GM19438 (cell line): ENCODE measurements at regions not wholly inside any gene's neighbourhood (a gene's known extent, or its start where the extent isn't known, plus 50 kb on each side); places are given as distances from the start of the nearest gene placed in this dataset.

ENCODE experiments used
- ATAC-seq: cut with Tn5 transposase; IDR thresholded peaks from one replicate; pipeline ENCODE4 v1.9.1; 2021; ENCODE audit warnings: low read depth; ENCODE audit not compliant: unreplicated experiment

DNA sequence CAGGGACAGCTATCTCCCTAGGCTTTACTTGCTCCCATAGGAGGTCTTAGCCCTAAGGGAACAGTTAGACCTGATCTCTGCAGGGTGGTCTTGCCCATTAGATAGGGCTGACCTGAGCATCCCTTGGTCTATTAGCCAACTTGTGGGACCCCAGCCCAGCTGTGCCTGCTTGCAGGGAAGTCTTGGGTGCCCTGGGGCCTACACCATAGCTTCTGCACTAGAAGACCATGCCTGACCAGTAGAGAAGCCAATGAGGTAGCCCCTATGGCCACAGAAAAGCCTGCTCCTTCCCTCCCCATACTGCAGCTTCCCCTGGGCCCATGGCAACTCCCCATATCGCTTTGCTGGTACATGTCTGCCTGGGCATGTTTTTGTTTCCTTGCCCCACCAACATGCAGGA is 1049.1 kb downstream of the TRHDE start:
- no peak for ATAC-seq

DNA sequence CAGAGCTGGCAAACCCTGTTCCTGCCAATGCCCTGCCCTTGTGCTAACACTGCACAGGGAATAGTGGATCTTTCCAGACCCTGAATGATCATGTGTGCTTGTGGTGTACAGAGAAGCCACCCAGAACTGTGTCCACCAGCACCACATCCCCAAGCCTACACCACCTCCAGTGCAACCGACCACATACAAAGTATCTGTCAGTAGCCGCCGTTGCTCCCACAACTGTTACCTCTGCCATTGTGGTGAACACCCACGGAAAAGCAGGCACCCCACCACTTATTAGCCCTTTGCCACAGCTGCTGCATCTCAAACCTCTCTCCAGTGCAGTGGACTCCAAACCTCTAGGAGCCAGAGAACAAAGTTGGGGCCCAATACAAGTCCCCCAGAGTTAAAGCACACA is 1049.6 kb downstream of the TRHDE start:
- ATAC-seq: no peak

DNA sequence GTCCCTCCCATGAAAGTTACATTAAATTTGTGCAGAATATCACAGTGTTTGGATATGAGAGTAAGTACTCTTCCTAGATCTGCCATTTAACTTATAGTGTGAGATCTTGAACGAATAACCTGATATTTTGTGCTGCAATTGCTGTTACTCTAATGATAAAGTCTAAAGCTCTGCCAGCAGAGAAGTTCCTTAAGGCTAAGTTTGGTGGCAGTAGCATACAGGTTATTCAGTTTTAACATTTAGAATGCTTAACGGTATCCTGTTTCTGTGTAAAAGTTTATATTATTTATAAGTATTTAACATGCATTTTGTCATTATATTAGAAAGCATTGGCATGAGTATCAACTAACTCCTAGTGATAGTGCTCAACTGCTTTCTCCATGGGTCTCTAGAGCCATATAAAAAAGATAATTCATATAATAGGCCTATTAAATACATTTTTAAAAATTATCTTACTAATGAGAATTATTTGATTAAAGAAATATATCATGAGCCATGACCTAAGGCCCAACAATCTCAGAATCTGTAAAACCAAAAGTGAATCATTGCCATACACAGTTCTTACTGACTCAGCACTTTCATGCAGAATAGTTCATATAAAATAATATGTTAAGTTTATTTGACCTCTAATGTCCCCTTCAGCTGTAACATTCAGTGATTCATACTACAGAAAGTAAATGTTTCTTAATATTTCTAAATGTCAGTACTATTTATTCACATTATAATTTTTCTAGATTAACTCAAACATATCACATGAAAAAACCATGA is 1058.6 kb downstream of the TRHDE start:
- ATAC-seq: no peak

- no peak for ATAC-seq
Measured at GRCh38 chr12:73341559-73342247, 1069.5 kb downstream of the TRHDE start.

- ATAC-seq: no peak
Measured at GRCh38 chr12:73342733-73343132, 1070.6 kb downstream of the TRHDE start.

- no peak for ATAC-seq
Measured at GRCh38 chr12:73352826-73353225, 1080.7 kb downstream of the TRHDE start.

DNA sequence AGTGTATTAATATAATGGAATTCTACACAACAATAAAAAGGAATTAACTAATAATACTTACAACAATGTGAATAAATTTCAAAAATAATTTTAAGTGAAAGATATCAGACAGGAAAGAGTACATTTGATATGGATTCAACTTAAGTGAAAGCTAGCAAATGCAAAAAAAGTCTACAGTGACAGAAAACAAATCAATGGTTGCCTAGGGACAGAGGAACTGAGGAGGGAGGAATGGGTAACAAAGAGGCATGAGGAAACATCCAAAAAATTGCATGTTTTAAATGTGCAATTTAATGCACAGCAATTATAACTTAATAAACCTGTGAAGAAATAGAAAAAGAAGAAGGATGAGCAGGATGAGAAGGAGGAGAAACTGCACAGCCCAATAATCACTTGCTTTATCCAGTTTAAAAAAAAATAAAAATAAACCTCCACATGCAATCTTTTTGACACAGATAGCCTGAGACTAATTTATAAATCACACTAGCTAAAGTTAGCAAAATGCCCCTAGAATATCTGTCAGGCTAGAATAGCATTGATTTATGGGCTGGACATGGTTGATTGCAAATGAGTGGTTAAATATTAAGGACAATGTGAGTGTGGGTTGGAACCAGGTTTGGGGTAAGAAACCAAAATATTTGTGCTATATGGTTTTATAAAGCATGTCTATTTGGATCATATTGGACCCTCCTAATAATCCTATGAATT is 1089.1 kb downstream of the TRHDE start:
- ATAC-seq: no peak

DNA sequence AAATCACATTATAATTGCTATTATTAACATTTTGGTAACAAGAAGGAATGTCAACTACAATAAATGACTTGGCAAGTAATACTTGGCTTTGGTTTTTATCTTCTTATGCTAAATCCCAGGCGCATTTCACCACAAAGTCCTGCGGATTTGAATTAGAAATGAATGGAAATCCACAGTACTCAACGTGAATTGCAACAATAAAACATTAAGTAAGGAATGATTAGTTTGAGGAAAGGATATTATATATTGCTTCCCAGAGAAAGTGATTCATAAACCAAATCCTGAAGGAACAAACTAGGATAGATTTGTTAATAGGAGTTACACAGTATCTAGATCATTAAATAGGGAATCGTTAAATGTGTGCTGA is 1089.7 kb downstream of the TRHDE start:
- ATAC-seq: no peak

- ATAC-seq: no peak
Measured at GRCh38 chr12:73362666-73363065, 1090.5 kb downstream of the TRHDE start.

GRCh38 chr12:73372856-73373255 is 1100.7 kb downstream of the TRHDE start:
- no peak for ATAC-seq

DNA sequence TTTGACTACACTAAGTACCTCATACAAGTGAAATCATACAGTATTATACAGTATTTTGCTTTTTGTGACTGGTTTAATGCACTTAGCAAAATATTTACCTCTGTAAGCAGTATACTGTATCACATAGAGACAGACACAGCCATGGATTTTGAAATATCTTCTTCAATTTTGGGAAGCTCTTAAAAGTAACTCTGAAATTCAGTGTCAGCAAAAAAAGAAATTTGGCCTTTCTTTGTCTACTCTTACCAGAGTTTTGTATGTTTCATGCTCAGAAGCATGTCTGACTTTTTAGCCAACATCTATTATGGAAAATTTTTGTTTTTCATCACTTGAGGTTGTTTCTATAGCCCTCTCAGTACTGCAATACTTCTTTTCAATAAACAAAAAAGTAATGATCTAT is 1102.2 kb downstream of the TRHDE start:
- no peak for ATAC-seq

DNA sequence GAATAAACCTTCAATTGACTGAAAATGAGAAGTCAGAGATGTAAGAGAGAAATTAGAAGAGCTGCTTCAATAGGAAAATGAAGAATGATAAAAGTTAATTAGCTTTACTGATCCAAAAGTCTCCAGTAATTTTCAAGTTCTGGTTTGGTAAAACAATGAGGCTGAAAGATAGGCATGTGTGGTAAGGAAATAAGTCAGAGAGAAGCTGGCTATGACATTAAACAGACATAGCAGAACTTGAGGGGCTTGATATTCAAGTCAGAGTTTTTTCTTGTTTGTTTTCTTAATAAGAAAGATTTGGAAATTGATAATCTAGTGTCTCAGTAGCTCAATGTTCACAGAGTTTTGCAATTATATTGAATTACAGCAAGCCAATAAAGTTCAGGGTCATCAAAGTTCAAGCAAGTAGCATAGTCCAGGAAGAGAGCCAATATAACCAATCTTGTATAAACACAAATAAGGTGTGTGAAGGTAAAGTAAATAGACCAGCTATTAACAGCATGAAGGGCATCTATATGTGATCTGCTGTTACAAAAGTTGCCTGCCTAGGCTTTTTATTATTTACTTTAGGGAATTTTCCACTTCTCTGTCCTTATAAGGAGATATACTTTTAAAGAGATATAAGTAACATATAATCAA is 1111.5 kb downstream of the TRHDE start:
- ATAC-seq: no peak

GRCh38 chr12:73384592-73384991 is 1112.4 kb downstream of the TRHDE start:
- no peak for ATAC-seq

- no peak for ATAC-seq
Measured at GRCh38 chr12:73390261-73390660, 1118.1 kb downstream of the TRHDE start.

- ATAC-seq: no peak
Measured at GRCh38 chr12:73413051-73413450, 1124.6 kb upstream of the ATXN7L3B start.

- ATAC-seq: no peak
Measured at GRCh38 chr12:73413974-73414373, 1123.7 kb upstream of the ATXN7L3B start.

GRCh38 chr12:73414926-73415325 is 1122.7 kb upstream of the ATXN7L3B start:
- no peak for ATAC-seq

DNA sequence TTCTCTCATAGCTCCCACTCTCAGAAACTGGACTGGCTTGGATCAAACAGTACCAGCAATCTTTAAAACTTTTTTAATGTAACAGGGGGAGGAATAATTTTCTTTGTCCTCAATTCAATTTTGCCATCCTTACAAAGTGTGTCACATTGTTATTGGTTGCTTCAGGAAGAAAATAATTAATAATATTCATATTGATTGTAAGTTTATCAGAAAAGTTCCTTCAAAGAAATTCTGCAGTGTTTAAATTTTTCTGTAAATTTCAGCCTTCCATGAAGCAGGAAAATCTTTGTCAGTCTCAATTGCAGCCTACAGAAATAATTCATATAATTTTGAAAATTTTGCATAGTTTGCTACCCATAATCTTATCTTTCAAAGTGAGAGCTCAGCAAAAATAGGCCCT is 1119.1 kb upstream of the ATXN7L3B start:
- no peak for ATAC-seq

GRCh38 chr12:73421832-73422231 is 1115.8 kb upstream of the ATXN7L3B start:
- ATAC-seq: no peak

DNA sequence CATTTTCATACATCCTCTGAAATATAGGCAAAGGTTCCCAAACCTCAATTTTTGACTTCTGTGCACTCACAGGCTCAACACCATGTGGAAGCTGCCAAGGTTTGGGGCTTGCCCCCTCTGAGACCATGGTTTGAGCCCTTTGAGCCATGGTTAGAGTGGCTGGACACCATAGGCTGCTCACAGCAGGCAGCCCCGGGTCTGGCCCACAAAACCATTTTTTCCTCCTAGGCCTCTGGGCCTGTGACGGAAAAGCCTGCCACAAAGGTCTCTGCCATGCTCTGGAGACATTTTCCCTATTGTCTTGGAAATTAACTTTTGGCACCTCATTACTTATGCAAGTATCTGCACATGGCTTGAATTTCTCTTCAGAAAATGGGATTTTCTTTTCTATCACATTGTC is 1113.2 kb upstream of the ATXN7L3B start:
- ATAC-seq: no peak

DNA sequence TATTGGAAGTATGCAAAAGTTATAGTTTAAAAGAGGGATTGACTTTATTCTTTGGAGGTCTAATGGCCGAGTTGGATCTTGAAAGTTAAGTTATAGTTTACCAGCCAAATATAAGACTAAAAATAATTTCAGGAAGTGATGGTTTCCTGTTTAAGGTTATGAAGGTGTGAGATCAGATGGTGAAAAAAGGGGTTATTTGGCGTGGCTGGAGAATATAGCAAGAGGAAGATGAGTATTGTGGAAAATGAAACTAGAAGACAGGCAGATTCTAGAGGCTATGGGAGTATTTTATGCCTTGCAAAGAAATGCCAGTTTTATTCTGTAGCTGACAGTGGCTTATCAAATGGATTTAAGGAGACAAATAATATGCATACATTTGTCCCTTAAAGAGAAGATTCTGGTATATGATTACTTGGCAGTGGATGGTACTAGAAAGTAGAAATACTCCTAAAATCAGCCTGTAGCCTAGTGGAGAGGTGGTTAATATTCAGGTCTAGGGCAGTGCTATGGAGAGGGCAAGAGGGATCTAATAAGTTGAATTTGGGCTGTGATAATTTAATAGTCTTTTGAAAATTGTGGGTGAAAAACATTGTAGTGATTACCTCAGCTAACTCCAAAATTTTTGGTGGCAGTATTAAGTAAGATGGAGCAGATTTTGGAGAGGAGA is 1091.8 kb upstream of the ATXN7L3B start:
- no peak for ATAC-seq
